Fibroblast of lung (primary cell): ENCODE measurements at regions not wholly inside any gene's neighbourhood (a gene's known extent, or its start where the extent isn't known, plus 50 kb on each side); places are given as distances from the start of the nearest gene placed in this dataset.

Experiments
- DNase-seq, 2 donors: peaks; one replicate each; pipeline versions ENCODE4 v3.0.0 to v3.0.0-alpha.2; 2010; ENCODE audit warnings: low read depth in 2 of 2
- H2AFZ ChIP-seq: 2 replicates; pipeline ENCODE4 v1.5.1; 2012; ENCODE audit warnings: low read length, control low read depth, inconsistent platforms
- H3K27ac ChIP-seq: 2 replicates; pipeline ENCODE4 v1.5.1; 2011; ENCODE audit warnings: low read length, control low read depth; ENCODE audit not compliant: insufficient read depth
- H3K27me3 ChIP-seq: 2 replicates; pipeline ENCODE4 v1.5.1; 2011; ENCODE audit warnings: mild to moderate bottlenecking, low read length; ENCODE audit not compliant: control insufficient read depth, insufficient read depth
- H3K36me3 ChIP-seq: 2 replicates; pipeline ENCODE4 v1.5.1; 2011; ENCODE audit warnings: low read length; ENCODE audit not compliant: control insufficient read depth, insufficient read depth
- H3K4me1 ChIP-seq: 2 replicates; pipeline ENCODE4 v1.5.1; 2011; ENCODE audit warnings: low read length; ENCODE audit not compliant: control insufficient read depth, insufficient read depth; ENCODE audit errors: extremely low read depth
- H3K4me2 ChIP-seq: 2 replicates; pipeline ENCODE4 v1.5.1; 2011; ENCODE audit warnings: low read length, control low read depth; ENCODE audit not compliant: insufficient read depth; ENCODE audit errors: extremely low read depth
- H3K4me3 ChIP-seq, 4 experiments: fragments of 200-600 bp in 1 of 4; sonication (generic) in 1 of 4; replicated peaks in 1 of 4; 2 replicates each; pipeline ENCODE4 v1.5.1; 2011 to 2016; ENCODE audit warnings: low read length in 4 of 4, low read depth in 3 of 4, mild to moderate bottlenecking in 3 of 4, control low read depth in 2 of 4, inconsistent platforms in 1 of 4, mixed read lengths in 1 of 4; ENCODE audit not compliant: insufficient read depth in 1 of 4; ENCODE audit errors: control extremely low read depth in 1 of 4
- H3K79me2 ChIP-seq: 2 replicates; pipeline ENCODE4 v1.5.1; 2012; ENCODE audit warnings: mild to moderate bottlenecking, low read length, inconsistent platforms; ENCODE audit not compliant: control insufficient read depth, insufficient read depth
- H3K9ac ChIP-seq: 2 replicates; pipeline ENCODE4 v1.5.1; 2011; ENCODE audit warnings: mild to moderate bottlenecking, low read length, control low read depth; ENCODE audit not compliant: insufficient read depth
- H3K9me3 ChIP-seq: 2 replicates; pipeline ENCODE4 v1.5.1; 2012; ENCODE audit warnings: low read depth, low read length; ENCODE audit not compliant: control insufficient read depth, insufficient read depth
- H4K20me1 ChIP-seq: 2 replicates; pipeline ENCODE4 v1.5.1; 2011; ENCODE audit warnings: low read length; ENCODE audit not compliant: control insufficient read depth, insufficient read depth; ENCODE audit errors: extremely low read depth
- EZH2 ChIP-seq: IDR thresholded peaks from 2 replicates; pipeline ENCODE4 v1.5.1; 2012; ENCODE audit warnings: low read length, control low read depth, mild to moderate bottlenecking; ENCODE audit errors: missing control alignments
- TF ChIP-seq, protein P1 (sequence below), 2 donors: IDR thresholded peaks in 1 of 2; conservative IDR thresholded peaks in 1 of 2; 1 replicate in 1 of 2; 2 replicates in 1 of 2; pipeline ENCODE4 v1.5.1; 2011 to 2012; ENCODE audit warnings: low read length in 2 of 2, control low read depth in 1 of 2, inconsistent platforms in 1 of 2, low read depth in 1 of 2, mild to moderate bottlenecking in 1 of 2

DNA sequence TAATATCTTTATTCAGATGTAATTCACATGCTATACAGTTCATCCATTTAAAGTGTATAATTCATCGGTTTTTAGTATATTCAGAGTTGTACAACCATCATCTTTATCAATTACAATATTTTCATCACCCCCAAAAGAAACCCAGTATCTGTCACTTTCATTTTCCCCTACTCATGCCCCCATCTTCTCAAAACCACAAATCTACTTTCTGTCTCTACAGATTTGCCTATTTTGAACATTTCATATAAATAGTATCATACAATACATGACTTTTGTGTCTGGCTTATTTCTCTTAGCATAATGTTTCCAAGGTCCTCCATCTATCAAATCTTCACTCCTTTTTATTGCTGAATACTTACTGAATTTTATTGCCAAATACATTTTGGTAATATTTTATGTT, 305.1 kb upstream of the SGCD start:
- H3K79me2 ChIP-seq = no peaks in the 10 kb centered on the region
- TF ChIP-seq, protein P1, sequence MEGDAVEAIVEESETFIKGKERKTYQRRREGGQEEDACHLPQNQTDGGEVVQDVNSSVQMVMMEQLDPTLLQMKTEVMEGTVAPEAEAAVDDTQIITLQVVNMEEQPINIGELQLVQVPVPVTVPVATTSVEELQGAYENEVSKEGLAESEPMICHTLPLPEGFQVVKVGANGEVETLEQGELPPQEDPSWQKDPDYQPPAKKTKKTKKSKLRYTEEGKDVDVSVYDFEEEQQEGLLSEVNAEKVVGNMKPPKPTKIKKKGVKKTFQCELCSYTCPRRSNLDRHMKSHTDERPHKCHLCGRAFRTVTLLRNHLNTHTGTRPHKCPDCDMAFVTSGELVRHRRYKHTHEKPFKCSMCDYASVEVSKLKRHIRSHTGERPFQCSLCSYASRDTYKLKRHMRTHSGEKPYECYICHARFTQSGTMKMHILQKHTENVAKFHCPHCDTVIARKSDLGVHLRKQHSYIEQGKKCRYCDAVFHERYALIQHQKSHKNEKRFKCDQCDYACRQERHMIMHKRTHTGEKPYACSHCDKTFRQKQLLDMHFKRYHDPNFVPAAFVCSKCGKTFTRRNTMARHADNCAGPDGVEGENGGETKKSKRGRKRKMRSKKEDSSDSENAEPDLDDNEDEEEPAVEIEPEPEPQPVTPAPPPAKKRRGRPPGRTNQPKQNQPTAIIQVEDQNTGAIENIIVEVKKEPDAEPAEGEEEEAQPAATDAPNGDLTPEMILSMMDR (conservative IDR thresholded peaks at IDR 0.05 in 1 of 2, IDR thresholded peaks at IDR 0.05 in 1 of 2; ENCODE audit: low read depth in 1 of 2, low read length in 2 of 2) = no peak
- TF ChIP-seq EZH2 = no peak
- no peaks in the 10 kb centered on the region for H3K27me3 ChIP-seq

DNA sequence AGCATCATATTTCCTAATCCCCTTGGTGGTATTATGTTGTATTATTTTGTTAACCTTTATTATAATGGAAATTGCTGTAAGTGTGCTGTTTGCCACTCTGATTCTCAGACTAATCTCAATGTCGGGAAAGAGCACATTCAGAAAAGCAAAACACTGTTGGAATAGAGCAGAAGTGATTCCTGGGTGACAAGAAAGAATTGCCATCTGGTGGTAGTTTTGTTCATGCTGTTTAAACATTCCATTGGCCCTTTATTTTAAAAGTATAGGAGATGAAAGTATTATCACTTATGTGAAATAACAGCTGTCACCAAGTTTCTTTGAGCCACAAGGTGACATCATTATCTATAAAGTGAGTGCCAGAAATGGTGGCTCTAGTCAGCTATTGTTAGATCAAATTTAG, 301.3 kb upstream of the SGCD start:
- no peak overlapping the region for H3K27ac ChIP-seq
- H2AFZ ChIP-seq = no peak overlapping the region
- no peaks in the 10 kb centered on the region for H3K36me3 ChIP-seq
- H3K9ac ChIP-seq = no peak overlapping the region
- H3K4me1 ChIP-seq = no peaks in the 10 kb centered on the region
- H3K4me3 ChIP-seq = no peak overlapping the region
- H3K79me2 ChIP-seq = no peaks in the 10 kb centered on the region
- H4K20me1 ChIP-seq = no peaks in the 10 kb centered on the region
- H3K27me3 ChIP-seq = no peaks in the 10 kb centered on the region
- no peak for TF ChIP-seq EZH2
- TF ChIP-seq, protein P1 (conservative IDR thresholded peaks at IDR 0.05 in 1 of 2, IDR thresholded peaks at IDR 0.05 in 1 of 2; ENCODE audit: low read depth in 1 of 2, low read length in 2 of 2) = no peak
- H3K4me2 ChIP-seq = no peak overlapping the region
- no peaks in the 10 kb centered on the region for H3K9me3 ChIP-seq
- DNase-seq = no peak

More for the DNA sequence above, 305.1 kb upstream of the SGCD start:
- no peaks in the 10 kb centered on the region for H3K36me3 ChIP-seq
- no peak overlapping the region for H3K27ac ChIP-seq
- no peak overlapping the region for H2AFZ ChIP-seq
- H3K9me3 ChIP-seq = no peaks in the 10 kb centered on the region
- H3K4me2 ChIP-seq = no peak overlapping the region
- no peaks in the 10 kb centered on the region for H4K20me1 ChIP-seq
- no peak overlapping the region for H3K4me3 ChIP-seq
- H3K9ac ChIP-seq = no peak overlapping the region
- DNase-seq = no peak
- H3K4me1 ChIP-seq = no peaks in the 10 kb centered on the region

DNA sequence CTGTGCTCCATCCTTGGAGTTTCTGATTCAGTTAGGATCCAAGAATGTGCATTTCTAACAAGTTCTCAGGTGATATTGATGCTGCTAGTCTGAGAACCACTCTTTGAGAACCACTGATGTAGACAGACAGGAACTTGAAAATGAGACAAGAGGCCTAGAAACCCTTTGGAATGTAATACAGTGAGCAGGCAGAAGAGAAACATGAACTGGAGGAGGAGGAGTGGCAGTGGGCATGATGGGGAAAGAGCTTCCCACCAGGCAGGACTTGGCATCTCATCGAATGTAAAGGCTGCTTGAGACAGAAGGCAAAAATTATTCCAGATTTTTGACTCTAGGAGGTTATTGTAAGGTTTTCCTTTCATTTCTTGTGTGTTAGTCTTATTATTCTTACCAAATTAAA, 295.8 kb upstream of the SGCD start:
- H3K4me1 ChIP-seq = no peaks in the 10 kb centered on the region
- H3K36me3 ChIP-seq = no peaks in the 10 kb centered on the region
- H2AFZ ChIP-seq = no peak overlapping the region
- no peaks in the 10 kb centered on the region for H3K79me2 ChIP-seq
- DNase-seq = no peak
- no peaks in the 10 kb centered on the region for H4K20me1 ChIP-seq
- H3K4me2 ChIP-seq = no peak overlapping the region
- no peak overlapping the region for H3K4me3 ChIP-seq
- no peaks in the 10 kb centered on the region for H3K9me3 ChIP-seq
- H3K27me3 ChIP-seq = no peaks in the 10 kb centered on the region
- TF ChIP-seq EZH2 = no peak
- TF ChIP-seq, protein P1 (conservative IDR thresholded peaks at IDR 0.05 in 1 of 2, IDR thresholded peaks at IDR 0.05 in 1 of 2; ENCODE audit: low read depth in 1 of 2, low read length in 2 of 2) = no peak
- H3K9ac ChIP-seq = no peak overlapping the region
- no peak overlapping the region for H3K27ac ChIP-seq
